ENCODE measurements at regions not wholly inside any gene's neighbourhood (a gene's known extent, or its start where the extent isn't known, plus 50 kb on each side); places are given as distances from the start of the nearest gene placed in this dataset.

- TF ChIP-seq, protein P1, sequence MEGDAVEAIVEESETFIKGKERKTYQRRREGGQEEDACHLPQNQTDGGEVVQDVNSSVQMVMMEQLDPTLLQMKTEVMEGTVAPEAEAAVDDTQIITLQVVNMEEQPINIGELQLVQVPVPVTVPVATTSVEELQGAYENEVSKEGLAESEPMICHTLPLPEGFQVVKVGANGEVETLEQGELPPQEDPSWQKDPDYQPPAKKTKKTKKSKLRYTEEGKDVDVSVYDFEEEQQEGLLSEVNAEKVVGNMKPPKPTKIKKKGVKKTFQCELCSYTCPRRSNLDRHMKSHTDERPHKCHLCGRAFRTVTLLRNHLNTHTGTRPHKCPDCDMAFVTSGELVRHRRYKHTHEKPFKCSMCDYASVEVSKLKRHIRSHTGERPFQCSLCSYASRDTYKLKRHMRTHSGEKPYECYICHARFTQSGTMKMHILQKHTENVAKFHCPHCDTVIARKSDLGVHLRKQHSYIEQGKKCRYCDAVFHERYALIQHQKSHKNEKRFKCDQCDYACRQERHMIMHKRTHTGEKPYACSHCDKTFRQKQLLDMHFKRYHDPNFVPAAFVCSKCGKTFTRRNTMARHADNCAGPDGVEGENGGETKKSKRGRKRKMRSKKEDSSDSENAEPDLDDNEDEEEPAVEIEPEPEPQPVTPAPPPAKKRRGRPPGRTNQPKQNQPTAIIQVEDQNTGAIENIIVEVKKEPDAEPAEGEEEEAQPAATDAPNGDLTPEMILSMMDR (IDR thresholded peaks at IDR 0.05; ENCODE audit: low read depth, low read length), result no peak
- no peak for TF ChIP-seq EZH2phosphoT487 (IDR thresholded peaks at IDR 0.05; ENCODE audit: low read depth)
Observed at GRCh38 chr20:22805996-22806395, 221.6 kb upstream of the FOXA2 start.

Data from OCI-LY3 (cell line).